ENCODE measurements at regions not wholly inside any gene's neighbourhood (a gene's known extent, or its start where the extent isn't known, plus 50 kb on each side); places are given as distances from the start of the nearest gene placed in this dataset.

DNA sequence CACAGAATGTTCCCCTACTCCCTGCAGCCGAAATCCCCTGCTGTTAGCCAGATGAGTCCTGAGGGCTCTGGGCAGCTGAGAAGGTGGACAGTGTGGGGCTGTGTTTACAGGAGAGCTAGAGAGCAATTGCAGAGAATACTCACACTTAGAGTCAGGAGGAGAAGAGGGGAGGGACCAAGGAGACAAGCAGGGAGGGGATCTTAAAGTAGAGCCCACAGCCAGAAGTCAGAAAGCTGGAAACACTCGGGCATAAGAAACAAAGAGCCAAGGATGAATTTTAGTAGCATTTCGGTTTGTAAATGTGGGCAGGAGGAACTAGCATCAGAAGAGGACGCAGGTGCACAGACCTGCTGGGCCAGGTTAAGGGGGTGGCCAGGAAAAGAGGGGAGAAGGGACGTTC lies 1435.9 kb downstream of the BRD1 start:
- TF ChIP-seq GATA3 (IDR thresholded peaks at IDR 0.05; ENCODE audit: low read depth, low read length), result no peak
- no peak for TF ChIP-seq GATA2 (IDR thresholded peaks at IDR 0.05; ENCODE audit: low read depth, low read length)
